Mammary epithelial cell (primary cell): ENCODE measurements at regions not wholly inside any gene's neighbourhood (a gene's known extent, or its start where the extent isn't known, plus 50 kb on each side); places are given as distances from the start of the nearest gene placed in this dataset.

ENCODE experiments used
- EZH2 ChIP-seq: IDR thresholded peaks from 2 replicates; pipeline ENCODE4 v1.6.1; 2012; ENCODE audit warnings: low read length, inconsistent platforms, borderline replicate concordance
- TF ChIP-seq, protein P1 (sequence below), 2 donors: IDR thresholded peaks in 1 of 2; conservative IDR thresholded peaks in 1 of 2; 2 replicates each; pipeline ENCODE4 v1.5.1; 2011 to 2012; ENCODE audit warnings: inconsistent platforms in 2 of 2, low read length in 2 of 2, mild to moderate bottlenecking in 2 of 2, control low read depth in 1 of 2, low read depth in 1 of 2; ENCODE audit not compliant: insufficient read depth in 1 of 2; ENCODE audit errors: extremely low read depth in 1 of 2

DNA sequence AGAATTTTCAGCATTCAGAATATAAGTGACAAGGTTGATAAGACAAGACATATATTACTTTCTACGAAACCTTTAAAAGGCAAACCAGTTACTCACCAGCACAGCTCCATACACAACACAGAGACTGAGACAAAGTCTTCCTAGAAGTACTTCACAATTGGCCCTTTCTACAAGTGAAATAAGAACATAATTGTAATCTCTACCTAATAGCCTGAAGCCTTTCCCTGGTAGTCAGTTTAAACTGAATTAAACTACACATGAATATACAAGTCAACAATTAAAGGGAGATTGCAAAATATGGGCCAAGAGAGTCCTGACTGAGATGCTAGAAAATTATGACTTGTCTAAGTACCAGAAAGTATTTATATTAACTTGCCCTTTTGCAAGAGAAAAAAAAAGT is 95.9 kb downstream of the PUS7L start:
- TF ChIP-seq, protein P1, sequence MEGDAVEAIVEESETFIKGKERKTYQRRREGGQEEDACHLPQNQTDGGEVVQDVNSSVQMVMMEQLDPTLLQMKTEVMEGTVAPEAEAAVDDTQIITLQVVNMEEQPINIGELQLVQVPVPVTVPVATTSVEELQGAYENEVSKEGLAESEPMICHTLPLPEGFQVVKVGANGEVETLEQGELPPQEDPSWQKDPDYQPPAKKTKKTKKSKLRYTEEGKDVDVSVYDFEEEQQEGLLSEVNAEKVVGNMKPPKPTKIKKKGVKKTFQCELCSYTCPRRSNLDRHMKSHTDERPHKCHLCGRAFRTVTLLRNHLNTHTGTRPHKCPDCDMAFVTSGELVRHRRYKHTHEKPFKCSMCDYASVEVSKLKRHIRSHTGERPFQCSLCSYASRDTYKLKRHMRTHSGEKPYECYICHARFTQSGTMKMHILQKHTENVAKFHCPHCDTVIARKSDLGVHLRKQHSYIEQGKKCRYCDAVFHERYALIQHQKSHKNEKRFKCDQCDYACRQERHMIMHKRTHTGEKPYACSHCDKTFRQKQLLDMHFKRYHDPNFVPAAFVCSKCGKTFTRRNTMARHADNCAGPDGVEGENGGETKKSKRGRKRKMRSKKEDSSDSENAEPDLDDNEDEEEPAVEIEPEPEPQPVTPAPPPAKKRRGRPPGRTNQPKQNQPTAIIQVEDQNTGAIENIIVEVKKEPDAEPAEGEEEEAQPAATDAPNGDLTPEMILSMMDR (conservative IDR thresholded peaks at IDR 0.05 in 1 of 2, IDR thresholded peaks at IDR 0.05 in 1 of 2; ENCODE audit: extremely low read depth in 1 of 2, insufficient read depth in 1 of 2, low read depth in 1 of 2, low read length in 2 of 2) = no peak
- no peak for TF ChIP-seq EZH2
